ELF-1 (cell line): ENCODE measurements at regions not wholly inside any gene's neighbourhood (a gene's known extent, or its start where the extent isn't known, plus 50 kb on each side); places are given as distances from the start of the nearest gene placed in this dataset.
A peak's percentile ranks its signal among the peaks of the same experiment; 100 is the strongest.
"Not testable (repeated sequence)": the region's sequence is repeated elsewhere in the genome, so short reads cannot be mapped to it uniquely, and the experiment has no call there.

Experiments used
- DNase-seq: peaks from one replicate; pipeline ENCODE4 v3.0.0-alpha.2; 2016; ENCODE audit warnings: low read depth, low spot score

DNA sequence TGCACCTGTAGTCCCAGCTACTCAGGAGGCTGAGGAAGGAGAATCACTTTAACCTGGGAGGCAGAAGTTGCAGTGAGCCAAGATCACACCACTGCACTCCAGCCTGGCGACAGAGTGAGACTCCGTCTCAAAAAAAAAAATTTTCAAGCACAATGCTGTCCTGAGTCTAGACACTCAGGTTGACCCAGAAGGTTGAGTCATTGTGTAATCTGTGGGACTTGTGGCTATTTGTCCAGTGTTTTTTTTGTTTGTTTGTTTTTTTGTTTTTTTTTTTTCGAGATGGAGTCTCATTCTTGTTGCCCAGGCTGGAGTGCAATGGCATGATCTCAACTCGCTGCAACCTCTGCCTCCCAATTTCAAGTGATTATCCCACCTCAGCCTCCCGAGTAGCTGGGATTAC is 74.3 kb upstream of the SOX13 start:
- not testable (repeated sequence) for DNase-seq

- DNase-seq, result no peak
Observed at GRCh38 chr1:203999618-204000017, 73.3 kb upstream of the SOX13 start.

- peak; percentile 63 for DNase-seq
Observed at GRCh38 chr1:204001166-204001901, 71.6 kb upstream of the SOX13 start.

- DNase-seq, result no peak
Observed at GRCh38 chr1:204002614-204003013, 70.3 kb upstream of the SOX13 start.

DNA sequence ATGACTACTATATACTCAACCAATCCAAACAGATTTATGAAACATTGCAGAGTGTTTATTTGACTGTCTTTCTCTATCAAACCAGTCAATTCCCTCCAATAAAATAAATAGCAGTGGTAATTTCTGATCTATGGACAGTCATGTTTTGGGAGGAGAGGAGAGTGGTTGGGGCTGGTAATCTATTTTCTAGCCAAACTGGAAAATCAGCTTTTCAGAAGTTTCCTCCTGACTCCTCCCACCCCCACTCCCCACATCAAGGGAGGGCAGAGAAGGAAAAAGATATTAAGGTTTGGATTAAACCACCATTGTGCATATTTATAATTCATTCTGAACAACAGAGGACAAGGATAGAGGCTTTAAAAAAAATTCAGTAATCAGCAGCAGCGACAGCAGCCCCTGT is 69.4 kb upstream of the SOX13 start:
- peak; percentile 53 for DNase-seq

DNA sequence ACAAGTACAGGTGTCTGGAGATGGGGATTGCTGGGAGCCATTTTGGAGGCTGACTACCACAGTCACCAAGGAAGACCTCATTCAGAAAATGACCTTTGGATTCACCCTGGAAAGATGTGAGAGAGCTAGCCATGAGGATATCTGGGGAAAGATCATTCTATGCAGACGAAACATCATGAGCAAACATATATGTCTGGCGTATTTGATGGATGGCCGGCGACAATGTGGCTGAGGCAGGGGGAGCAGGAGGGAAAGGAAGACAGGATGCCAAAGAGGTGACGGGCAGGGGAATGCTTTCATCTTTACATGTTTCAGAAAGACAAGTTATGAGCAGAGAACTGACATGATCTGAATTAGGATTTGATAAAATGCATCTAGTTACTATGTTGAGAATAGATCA is 61.5 kb upstream of the SOX13 start:
- no peak for DNase-seq

DNA sequence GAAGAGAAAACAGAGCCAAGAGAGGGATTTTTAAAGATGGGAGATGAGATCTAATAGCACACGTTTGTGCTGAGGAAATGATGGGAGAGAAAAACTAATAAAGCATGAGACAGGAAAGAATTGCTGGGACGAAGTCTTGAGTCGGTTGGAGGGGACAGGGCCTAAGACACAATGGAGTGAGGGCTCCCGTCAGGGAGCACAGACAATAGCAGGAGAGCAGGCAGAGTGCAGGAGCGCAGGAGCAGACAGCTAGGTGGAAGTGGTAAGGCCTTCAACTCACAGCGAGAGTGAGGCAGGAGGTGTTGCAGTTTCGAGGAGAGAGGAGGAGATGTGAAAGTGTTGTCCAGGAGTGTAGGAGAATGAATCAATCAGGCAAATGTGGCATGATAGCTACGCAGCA is 59.9 kb upstream of the SOX13 start:
- no peak for DNase-seq

GRCh38 chr1:204014336-204014735 is 58.6 kb upstream of the SOX13 start:
- no peak for DNase-seq

GRCh38 chr1:204014961-204015360 is 58.0 kb upstream of the SOX13 start:
- DNase-seq, result not testable (repeated sequence)

- DNase-seq, result no peak
Observed at GRCh38 chr1:204017032-204017431, 55.9 kb upstream of the SOX13 start.

- DNase-seq, result no peak
Observed at GRCh38 chr1:204018460-204018859, 54.5 kb upstream of the SOX13 start.
